Astrocyte (in vitro differentiated cells and primary cell): ENCODE measurements at regions not wholly inside any gene's neighbourhood (a gene's known extent, or its start where the extent isn't known, plus 50 kb on each side); places are given as distances from the start of the nearest gene placed in this dataset.

ENCODE experiments used
- DNase-seq: peaks from one replicate; pipeline ENCODE4 v3.0.0-alpha.2; 2010; ENCODE audit warnings: low read depth
- FAIRE-seq: peaks from 2 replicates; lab custom pipeline; 2011; peaks lifted over from hg19 to GRCh38; lab: Jason Lieb, UNC
- H2AFZ ChIP-seq: 2 replicates; pipeline ENCODE4 v1.6.0; 2012; ENCODE audit warnings: low read depth, low read length, inconsistent platforms
- H3K27ac ChIP-seq: 2 replicates; pipeline ENCODE4 v1.5.1; 2011; ENCODE audit warnings: low read depth, low read length, inconsistent platforms
- H3K27me3 ChIP-seq: 2 replicates; pipeline ENCODE4 v1.6.0; 2011; ENCODE audit warnings: low read length, inconsistent platforms; ENCODE audit not compliant: insufficient read depth
- H3K36me3 ChIP-seq: 2 replicates; pipeline ENCODE4 v1.5.1; 2011; ENCODE audit warnings: low read length, inconsistent platforms; ENCODE audit not compliant: insufficient read depth
- H3K4me1 ChIP-seq: 2 replicates; pipeline ENCODE4 v1.5.1; 2011; ENCODE audit warnings: low read length, inconsistent platforms; ENCODE audit not compliant: insufficient read depth
- H3K4me2 ChIP-seq: 2 replicates; pipeline ENCODE4 v1.6.0; 2012; ENCODE audit warnings: low read length, inconsistent platforms
- H3K4me3 ChIP-seq: 2 replicates; pipeline ENCODE4 v1.5.1; 2011; ENCODE audit warnings: low read depth, mild to moderate bottlenecking, low read length, inconsistent platforms; ENCODE audit not compliant: insufficient read depth
- H3K79me2 ChIP-seq: 2 replicates; pipeline ENCODE4 v1.6.0; 2012; ENCODE audit warnings: mild to moderate bottlenecking, low read length, inconsistent platforms; ENCODE audit not compliant: insufficient read depth
- H3K9ac ChIP-seq: 2 replicates; pipeline ENCODE4 v1.6.0; 2012; ENCODE audit warnings: mild to moderate bottlenecking, low read length, inconsistent platforms
- H3K9me3 ChIP-seq: 2 replicates; pipeline ENCODE4 v1.5.1; 2012; ENCODE audit warnings: low read depth, mild to moderate bottlenecking, low read length, inconsistent platforms; ENCODE audit not compliant: insufficient read depth
- H4K20me1 ChIP-seq: 2 replicates; pipeline ENCODE4 v1.6.0; 2012; ENCODE audit warnings: low read length, inconsistent platforms; ENCODE audit not compliant: insufficient read depth
- H3K27ac Mint-ChIP-seq: one replicate; pipeline ENCODE4 v1.8.0; 2021; ENCODE audit warnings: mild to moderate bottlenecking, mixed read lengths; ENCODE audit not compliant: unreplicated experiment
- H3K27me3 Mint-ChIP-seq: one replicate; pipeline ENCODE4 v1.8.0; 2021; ENCODE audit warnings: low read depth, mixed read lengths; ENCODE audit not compliant: unreplicated experiment
- H3K36me3 Mint-ChIP-seq: one replicate; pipeline ENCODE4 v1.8.0; 2021; ENCODE audit warnings: low read depth, mixed read lengths; ENCODE audit not compliant: unreplicated experiment
- H3K4me1 Mint-ChIP-seq: one replicate; pipeline ENCODE4 v1.8.0; 2021; ENCODE audit warnings: low read depth, mixed read lengths; ENCODE audit not compliant: unreplicated experiment
- H3K4me3 Mint-ChIP-seq: one replicate; pipeline ENCODE4 v1.8.0; 2021; ENCODE audit warnings: mild to moderate bottlenecking, moderate library complexity, mixed read lengths; ENCODE audit not compliant: unreplicated experiment
- H3K9me3 Mint-ChIP-seq: one replicate; pipeline ENCODE4 v1.8.0; 2021; ENCODE audit warnings: mild to moderate bottlenecking, mixed read lengths; ENCODE audit not compliant: unreplicated experiment
- EZH2 ChIP-seq: IDR thresholded peaks from 2 replicates; pipeline ENCODE4 v1.6.1; 2012; ENCODE audit warnings: mild to moderate bottlenecking, low read length, inconsistent platforms; ENCODE audit not compliant: insufficient read depth
- TF ChIP-seq, protein P1 (sequence below): IDR thresholded peaks from 2 replicates; pipeline ENCODE4 v1.5.1; 2011; ENCODE audit warnings: low read depth, mild to moderate bottlenecking, inconsistent platforms, low read length, moderate library complexity; ENCODE audit not compliant: insufficient read depth

DNA sequence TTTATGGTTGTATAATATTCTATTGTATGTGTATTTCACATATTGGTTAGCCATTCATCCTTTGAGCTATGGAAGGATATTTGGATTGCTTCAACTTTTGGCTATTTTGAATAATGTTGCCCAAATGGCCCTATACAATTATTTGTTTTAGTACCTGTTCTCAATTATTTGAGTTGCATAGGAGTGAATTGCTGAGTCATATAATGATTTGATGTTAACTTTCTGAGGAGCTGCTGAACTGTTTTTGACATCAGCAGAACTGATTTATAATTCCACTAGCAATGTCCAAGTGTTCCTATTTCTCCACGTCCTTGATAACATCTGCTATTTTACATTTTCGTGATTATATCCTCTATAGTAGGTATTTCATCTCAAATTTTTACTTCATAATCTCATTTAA, 839.9 kb downstream of the KCNT2 start:
- no peaks in the 10 kb centered on the region for H3K79me2 ChIP-seq
- H3K36me3 Mint-ChIP-seq: no peaks in the 10 kb centered on the region
- H3K27ac Mint-ChIP-seq: no peak overlapping the region
- TF ChIP-seq, protein P1, sequence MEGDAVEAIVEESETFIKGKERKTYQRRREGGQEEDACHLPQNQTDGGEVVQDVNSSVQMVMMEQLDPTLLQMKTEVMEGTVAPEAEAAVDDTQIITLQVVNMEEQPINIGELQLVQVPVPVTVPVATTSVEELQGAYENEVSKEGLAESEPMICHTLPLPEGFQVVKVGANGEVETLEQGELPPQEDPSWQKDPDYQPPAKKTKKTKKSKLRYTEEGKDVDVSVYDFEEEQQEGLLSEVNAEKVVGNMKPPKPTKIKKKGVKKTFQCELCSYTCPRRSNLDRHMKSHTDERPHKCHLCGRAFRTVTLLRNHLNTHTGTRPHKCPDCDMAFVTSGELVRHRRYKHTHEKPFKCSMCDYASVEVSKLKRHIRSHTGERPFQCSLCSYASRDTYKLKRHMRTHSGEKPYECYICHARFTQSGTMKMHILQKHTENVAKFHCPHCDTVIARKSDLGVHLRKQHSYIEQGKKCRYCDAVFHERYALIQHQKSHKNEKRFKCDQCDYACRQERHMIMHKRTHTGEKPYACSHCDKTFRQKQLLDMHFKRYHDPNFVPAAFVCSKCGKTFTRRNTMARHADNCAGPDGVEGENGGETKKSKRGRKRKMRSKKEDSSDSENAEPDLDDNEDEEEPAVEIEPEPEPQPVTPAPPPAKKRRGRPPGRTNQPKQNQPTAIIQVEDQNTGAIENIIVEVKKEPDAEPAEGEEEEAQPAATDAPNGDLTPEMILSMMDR: no peak
- TF ChIP-seq EZH2: no peak
- FAIRE-seq: no peak
- H3K9me3 ChIP-seq: peaks cover 2% of the 10 kb centered on the region
- H3K27me3 Mint-ChIP-seq: no peaks in the 10 kb centered on the region
- H3K27me3 ChIP-seq: no peaks in the 10 kb centered on the region
- no peaks in the 10 kb centered on the region for H4K20me1 ChIP-seq
- no peak overlapping the region for H3K4me3 Mint-ChIP-seq
- no peak overlapping the region for H3K9ac ChIP-seq
- no peak for DNase-seq
- H3K36me3 ChIP-seq: no peaks in the 10 kb centered on the region
- H2AFZ ChIP-seq: no peak overlapping the region
- H3K4me1 ChIP-seq: no peaks in the 10 kb centered on the region
- no peak overlapping the region for H3K4me2 ChIP-seq
- H3K9me3 Mint-ChIP-seq: no peaks in the 10 kb centered on the region
- no peak overlapping the region for H3K27ac ChIP-seq
- peaks cover 8% of the 10 kb centered on the region for H3K4me1 Mint-ChIP-seq
- no peak overlapping the region for H3K4me3 ChIP-seq

GRCh38 chr1:195766709-195767108, 841.5 kb downstream of the KCNT2 start:
- Histone ChIP-seq H3K79me2 (no peaks in the 10 kb centered on the region), H3K4me1 (no peaks in the 10 kb centered on the region), H3K4me2 (no peak overlapping the region), H3K36me3 (no peaks in the 10 kb centered on the region), H2AFZ (no peak overlapping the region), H3K27me3 (no peaks in the 10 kb centered on the region), H3K9me3 (peaks cover 2% of the 10 kb centered on the region), H3K9ac (no peak overlapping the region), H4K20me1 (no peaks in the 10 kb centered on the region), H3K27ac (no peak overlapping the region), H3K4me3 (no peak overlapping the region)
- DNase-seq (peak; percentile 34), FAIRE-seq (no peak)
- Mint-ChIP-seq H3K27me3 (no peaks in the 10 kb centered on the region), H3K4me1 (peaks cover 8% of the 10 kb centered on the region), H3K9me3 (no peaks in the 10 kb centered on the region), H3K4me3 (no peak overlapping the region), H3K36me3 (no peaks in the 10 kb centered on the region), H3K27ac (no peak overlapping the region)
- no peak for TF ChIP-seq EZH2
- TF ChIP-seq, protein P1: no peak

- H2AFZ ChIP-seq: no peak overlapping the region
- Mint-ChIP-seq H3K36me3 (no peaks in the 10 kb centered on the region), H3K9me3 (no peaks in the 10 kb centered on the region), H3K27ac (no peak overlapping the region), H3K4me1 (peaks cover 8% of the 10 kb centered on the region), H3K4me3 (no peak overlapping the region), H3K27me3 (no peaks in the 10 kb centered on the region)
- H3K27ac ChIP-seq: no peak overlapping the region
- TF ChIP-seq, protein P1: no peak
- TF ChIP-seq EZH2: no peak
- FAIRE-seq (no peak), DNase-seq (no peak)
- no peaks in the 10 kb centered on the region for H3K36me3 ChIP-seq
- H3K27me3 ChIP-seq: no peaks in the 10 kb centered on the region
- H3K9ac ChIP-seq: no peak overlapping the region
- peaks cover 2% of the 10 kb centered on the region for H3K9me3 ChIP-seq
- no peaks in the 10 kb centered on the region for H3K79me2 ChIP-seq
- H3K4me1 ChIP-seq: no peaks in the 10 kb centered on the region
- no peak overlapping the region for H3K4me3 ChIP-seq
- H3K4me2 ChIP-seq: no peak overlapping the region
- no peaks in the 10 kb centered on the region for H4K20me1 ChIP-seq
Observed at GRCh38 chr1:195765099-195765498, 843.1 kb downstream of the KCNT2 start.
